ENCODE measurements at regions not wholly inside any gene's neighbourhood (a gene's known extent, or its start where the extent isn't known, plus 50 kb on each side); places are given as distances from the start of the nearest gene placed in this dataset.

- TF ChIP-seq CTCF (IDR thresholded peaks at IDR 0.05; ENCODE audit: insufficient read depth, low read depth, low read length), result no peak
- no peak overlapping the region for H3K4me3 ChIP-seq (ENCODE audit: low read depth, low read length)
These were observed 126.2 kb downstream of the TMA16 start for GRCh38 chr4:163620738-163621137.

GRCh38 chr4:163621821-163622220 lies 127.3 kb downstream of the TMA16 start:
- TF ChIP-seq CTCF (IDR thresholded peaks at IDR 0.05; ENCODE audit: insufficient read depth, low read depth, low read length), result no peak
- DNase-seq (ENCODE audit: low read depth), result no peak
- H3K4me3 ChIP-seq (ENCODE audit: low read depth, low read length), result no peak overlapping the region

More at GRCh38 chr4:163620738-163621137, 126.2 kb downstream of the TMA16 start:
- no peak for DNase-seq (ENCODE audit: low read depth)

GRCh38 chr4:163622379-163623035 lies 128.0 kb downstream of the TMA16 start:
- TF ChIP-seq CTCF (IDR thresholded peaks at IDR 0.05; ENCODE audit: insufficient read depth, low read depth, low read length), result no peak
- no peak overlapping the region for H3K4me3 ChIP-seq (ENCODE audit: low read depth, low read length)
- no peak for DNase-seq (ENCODE audit: low read depth)

- DNase-seq (ENCODE audit: low read depth), result no peak
- no peak for TF ChIP-seq CTCF (IDR thresholded peaks at IDR 0.05; ENCODE audit: insufficient read depth, low read depth, low read length)
These were observed 129.3 kb downstream of the TMA16 start for GRCh38 chr4:163623787-163624186.

GRCh38 chr4:163624727-163625126 lies 130.2 kb downstream of the TMA16 start:
- TF ChIP-seq CTCF (IDR thresholded peaks at IDR 0.05; ENCODE audit: insufficient read depth, low read depth, low read length), result no peak
- DNase-seq (ENCODE audit: low read depth), result no peak
- H3K4me3 ChIP-seq (ENCODE audit: low read depth, low read length), result no peak overlapping the region

More at GRCh38 chr4:163623787-163624186, 129.3 kb downstream of the TMA16 start:
- H3K4me3 ChIP-seq (ENCODE audit: low read depth, low read length), result no peak overlapping the region

GRCh38 chr4:163631288-163631687 lies 136.8 kb downstream of the TMA16 start:
- TF ChIP-seq CTCF (IDR thresholded peaks at IDR 0.05; ENCODE audit: insufficient read depth, low read depth, low read length), result no peak
- no peak overlapping the region for H3K4me3 ChIP-seq (ENCODE audit: low read depth, low read length)
- no peak for DNase-seq (ENCODE audit: low read depth)

GRCh38 chr4:163638909-163639308 lies 144.4 kb downstream of the TMA16 start:
- no peak overlapping the region for H3K4me3 ChIP-seq (ENCODE audit: low read depth, low read length)
- DNase-seq (ENCODE audit: low read depth), result no peak
- no peak for TF ChIP-seq CTCF (IDR thresholded peaks at IDR 0.05; ENCODE audit: insufficient read depth, low read depth, low read length)

Measured in fibroblast of villous mesenchyme (primary cell).